Sigmoid colon (tissue), 6 donors: ENCODE measurements at regions not wholly inside any gene's neighbourhood (a gene's known extent, or its start where the extent isn't known, plus 50 kb on each side); places are given as distances from the start of the nearest gene placed in this dataset.

ENCODE experiments used
- DNase-seq: peaks from one replicate; pipeline ENCODE4 v3.0.0-alpha.2; 2019
- H3K27ac ChIP-seq, 4 donors: fragments of 200-600 bp; sonication (generic); one replicate each; pipeline ENCODE4 v1.5.1; 2016 to 2019; ENCODE audit warnings: mild to moderate bottlenecking in 1 of 4
- H3K27me3 ChIP-seq, 3 donors: fragments of 200-600 bp; sonication (generic); one replicate each; pipeline ENCODE4 v1.5.1; 2019; ENCODE audit warnings: mild to moderate bottlenecking in 1 of 3
- H3K36me3 ChIP-seq, 4 donors: fragments of 200-600 bp; sonication (generic); one replicate each; pipeline ENCODE4 v1.5.1; 2016 to 2019
- H3K4me1 ChIP-seq, 4 donors: fragments of 200-600 bp; sonication (generic); one replicate each; pipeline ENCODE4 v1.5.1; 2017 to 2019
- H3K4me3 ChIP-seq, 4 donors: fragments of 200-600 bp; sonication (generic); one replicate each; pipeline ENCODE4 v1.5.1; 2017 to 2019; ENCODE audit warnings: mild to moderate bottlenecking in 2 of 4, moderate library complexity in 1 of 4
- H3K9me3 ChIP-seq, 4 donors: fragments of 200-600 bp in 3 of 4; sonication (generic) in 3 of 4; one replicate each; pipeline versions ENCODE4 v1.5.1 to v1.6.1; 2013 to 2019
- EP300 ChIP-seq, 4 donors: sonication (generic); formaldehyde crosslinking; IDR thresholded peaks; one replicate each; pipeline ENCODE4 v1.6.1; 2017; ENCODE audit warnings: antibody characterized with exemption in 4 of 4
- POLR2A ChIP-seq, 2 donors: fragments of 450-650 bp; IDR thresholded peaks; one replicate each; pipeline ENCODE4 v1.6.1; 2016; ENCODE audit warnings: antibody characterized with exemption in 2 of 2, mild to moderate bottlenecking in 2 of 2, moderate library complexity in 2 of 2
- POLR2AphosphoS5 ChIP-seq, 4 donors: sonication (generic); formaldehyde crosslinking; IDR thresholded peaks; one replicate each; pipeline ENCODE4 v1.6.1; 2017; ENCODE audit warnings: antibody characterized with exemption in 4 of 4
- WGBS, 2 donors: extraction: QIAGEN DNeasy Blood & Tissue Kit; methylation state at CpG; one replicate each; pipeline ENCODE4 v1.1.7; 2013; 5-methylcytosine and 5-hydroxymethylcytosine counted together
- intact Hi-C: fragments of 100-400 bp; cut with DNase I; formaldehyde crosslinking; loops from one replicate; pipeline ENCODE4 v1.15.1; 2023
- TF ChIP-seq, protein P1 (sequence below), 4 experiments: fragments of 450-650 bp in 3 of 4; fragments of 200-600 bp in 1 of 4; IDR thresholded peaks; one replicate each; pipeline ENCODE4 v1.5.1; 2016 to 2019; ENCODE audit warnings: antibody characterized with exemption in 4 of 4, mild to moderate bottlenecking in 3 of 4, moderate library complexity in 2 of 4
- donor health status: healthy with polysubstance abuse.
- donor health status: healthy.

DNA sequence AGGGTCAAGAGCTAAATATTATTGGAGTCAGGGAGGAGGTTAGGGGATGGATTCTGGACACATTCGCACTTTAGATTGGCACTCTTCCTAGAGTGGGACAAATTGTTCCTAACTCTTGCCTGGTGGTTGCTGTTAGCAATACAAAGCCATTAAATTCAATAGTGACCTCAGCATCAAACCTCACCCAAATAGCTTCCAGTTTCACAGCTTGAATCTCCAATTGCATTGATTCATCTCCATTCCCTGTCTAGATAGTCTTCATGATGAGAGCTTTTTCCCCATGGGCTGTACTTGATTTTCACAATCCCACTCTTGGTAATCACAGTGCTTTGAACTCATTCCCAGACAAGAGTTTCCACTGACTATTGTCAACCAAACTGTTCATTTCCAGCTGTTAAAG lies 585.9 kb upstream of the SYT4 start:
- H3K27ac ChIP-seq = peak overlapping the region in 1 of 4 donors; percentile 8
- no peak for DNase-seq
- no peak overlapping the region for H3K4me3 ChIP-seq
- H3K27me3 ChIP-seq = no peaks in the 10 kb centered on the region
- no peaks in the 10 kb centered on the region for H3K4me1 ChIP-seq
- intact Hi-C loops = no loop called here
- no peaks in the 10 kb centered on the region for H3K9me3 ChIP-seq
- 74 to 76% methylated on average over 1 of the region's 1 CpG for WGBS, 2 donors
- no peaks in the 10 kb centered on the region for H3K36me3 ChIP-seq
- no peak for TF ChIP-seq EP300 (IDR thresholded peaks at IDR 0.05)
- peak in 3 of 4 donors; percentile 12 to 46 (median 45) for TF ChIP-seq POLR2AphosphoS5 (IDR thresholded peaks at IDR 0.05)

DNA sequence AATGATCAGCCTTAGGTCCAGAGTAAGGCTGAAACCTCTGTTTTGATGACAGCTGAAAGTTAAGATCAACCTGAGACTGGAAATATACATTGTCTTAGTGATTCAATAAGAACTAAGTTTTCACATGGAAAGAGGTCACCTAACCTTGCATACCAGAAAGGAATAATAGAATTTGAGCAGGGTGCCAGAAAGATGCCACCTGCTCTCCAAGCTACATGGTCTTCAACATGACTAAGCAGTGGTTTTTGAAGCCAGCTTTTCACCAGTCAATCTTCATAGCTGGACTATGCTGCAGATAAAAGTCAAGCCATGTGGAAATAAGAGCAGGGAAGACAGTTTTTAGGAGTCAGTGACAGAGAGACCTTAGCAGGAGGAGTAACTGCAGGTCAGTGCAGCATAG lies 589.4 kb upstream of the SYT4 start:
- Histone ChIP-seq H3K9me3 (no peaks in the 10 kb centered on the region), H3K4me1 (no peaks in the 10 kb centered on the region), H3K4me3 (no peak overlapping the region), H3K27ac (no peak overlapping the region), H3K36me3 (no peaks in the 10 kb centered on the region), H3K27me3 (no peaks in the 10 kb centered on the region)
- DNase-seq = no peak
- intact Hi-C loops = no loop called here
- no peak for TF ChIP-seq POLR2A (IDR thresholded peaks at IDR 0.05)
- TF ChIP-seq POLR2AphosphoS5 (IDR thresholded peaks at IDR 0.05) = no peak
- no peak for TF ChIP-seq EP300 (IDR thresholded peaks at IDR 0.05)
- TF ChIP-seq, protein P1, sequence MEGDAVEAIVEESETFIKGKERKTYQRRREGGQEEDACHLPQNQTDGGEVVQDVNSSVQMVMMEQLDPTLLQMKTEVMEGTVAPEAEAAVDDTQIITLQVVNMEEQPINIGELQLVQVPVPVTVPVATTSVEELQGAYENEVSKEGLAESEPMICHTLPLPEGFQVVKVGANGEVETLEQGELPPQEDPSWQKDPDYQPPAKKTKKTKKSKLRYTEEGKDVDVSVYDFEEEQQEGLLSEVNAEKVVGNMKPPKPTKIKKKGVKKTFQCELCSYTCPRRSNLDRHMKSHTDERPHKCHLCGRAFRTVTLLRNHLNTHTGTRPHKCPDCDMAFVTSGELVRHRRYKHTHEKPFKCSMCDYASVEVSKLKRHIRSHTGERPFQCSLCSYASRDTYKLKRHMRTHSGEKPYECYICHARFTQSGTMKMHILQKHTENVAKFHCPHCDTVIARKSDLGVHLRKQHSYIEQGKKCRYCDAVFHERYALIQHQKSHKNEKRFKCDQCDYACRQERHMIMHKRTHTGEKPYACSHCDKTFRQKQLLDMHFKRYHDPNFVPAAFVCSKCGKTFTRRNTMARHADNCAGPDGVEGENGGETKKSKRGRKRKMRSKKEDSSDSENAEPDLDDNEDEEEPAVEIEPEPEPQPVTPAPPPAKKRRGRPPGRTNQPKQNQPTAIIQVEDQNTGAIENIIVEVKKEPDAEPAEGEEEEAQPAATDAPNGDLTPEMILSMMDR (IDR thresholded peaks at IDR 0.05) = no peak

DNA sequence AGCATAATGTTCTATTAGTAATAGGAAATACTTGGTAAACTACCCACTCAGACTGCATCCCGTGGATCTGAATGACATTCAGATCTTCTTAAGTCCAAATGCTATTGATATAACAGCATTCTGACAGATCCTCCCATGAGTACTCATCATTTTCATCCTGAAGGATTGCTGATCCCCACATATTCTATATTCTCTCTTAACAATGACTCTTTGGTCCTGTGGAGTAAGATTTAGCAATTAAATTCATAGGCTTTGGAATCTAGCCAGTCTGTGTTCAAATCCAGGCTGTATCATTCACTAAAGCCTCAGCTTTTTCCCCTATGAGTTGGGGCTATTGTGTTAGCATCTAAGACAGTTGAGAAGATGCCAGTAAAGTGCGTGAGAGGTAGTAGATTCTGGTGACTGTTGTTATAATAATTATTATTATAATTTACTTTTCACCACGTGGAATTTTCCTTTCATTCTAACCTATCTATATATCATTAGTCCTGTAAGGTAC lies 591.3 kb upstream of the SYT4 start:
- intact Hi-C loops = no loop called here
- TF ChIP-seq, protein P1 (IDR thresholded peaks at IDR 0.05) = no peak
- no peak for TF ChIP-seq POLR2AphosphoS5 (IDR thresholded peaks at IDR 0.05)
- no peak for TF ChIP-seq EP300 (IDR thresholded peaks at IDR 0.05)
- no peak for TF ChIP-seq POLR2A (IDR thresholded peaks at IDR 0.05)
- Histone ChIP-seq H3K4me1 (no peaks in the 10 kb centered on the region), H3K27me3 (no peaks in the 10 kb centered on the region), H3K27ac (no peak overlapping the region), H3K36me3 (no peaks in the 10 kb centered on the region), H3K9me3 (no peaks in the 10 kb centered on the region), H3K4me3 (no peak overlapping the region)
- no peak for DNase-seq
- 56 to 65% methylated on average over 3 of the region's 3 CpGs for WGBS, 2 donors

DNA sequence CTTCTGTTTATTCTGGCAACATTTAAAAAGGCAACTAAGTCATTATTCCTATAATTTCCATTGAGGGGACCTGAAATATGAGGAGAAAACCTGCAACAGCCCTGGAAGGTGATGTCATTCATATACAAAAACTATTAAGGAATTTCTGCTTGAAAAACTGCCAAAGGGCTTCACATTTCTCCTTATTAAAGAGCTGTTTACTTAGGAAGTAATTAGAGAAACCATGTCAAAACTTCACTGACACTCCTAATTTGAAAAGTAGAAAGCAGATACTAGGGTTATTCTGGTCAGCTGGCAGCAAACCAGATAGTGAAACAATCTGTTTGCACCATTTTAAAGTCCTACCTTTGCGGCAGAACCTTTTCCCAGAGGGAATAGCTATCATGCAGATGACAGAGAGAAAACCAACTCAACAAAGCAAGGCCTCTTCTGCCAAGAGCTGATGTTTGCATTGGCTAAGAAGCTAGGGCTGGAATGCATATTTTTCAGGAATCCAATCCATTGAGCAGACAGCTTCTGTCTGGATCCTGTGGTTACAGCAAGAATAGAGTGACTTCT lies 592.2 kb upstream of the SYT4 start:
- Histone ChIP-seq H3K4me1 (no peaks in the 10 kb centered on the region), H3K9me3 (no peaks in the 10 kb centered on the region), H3K27me3 (no peaks in the 10 kb centered on the region), H3K27ac (peak overlapping the region in 2 of 4 donors; percentile 4 to 12), H3K4me3 (no peak overlapping the region), H3K36me3 (no peaks in the 10 kb centered on the region)
- intact Hi-C loops = no loop called here
- TF ChIP-seq POLR2AphosphoS5 (IDR thresholded peaks at IDR 0.05) = no peak
- TF ChIP-seq, protein P1 (IDR thresholded peaks at IDR 0.05) = no peak
- TF ChIP-seq POLR2A (IDR thresholded peaks at IDR 0.05) = no peak
- TF ChIP-seq EP300 (IDR thresholded peaks at IDR 0.05) = no peak
- no peak for DNase-seq
- 76 to 91% methylated on average over 1 of the region's 1 CpG for WGBS, 2 donors

DNA sequence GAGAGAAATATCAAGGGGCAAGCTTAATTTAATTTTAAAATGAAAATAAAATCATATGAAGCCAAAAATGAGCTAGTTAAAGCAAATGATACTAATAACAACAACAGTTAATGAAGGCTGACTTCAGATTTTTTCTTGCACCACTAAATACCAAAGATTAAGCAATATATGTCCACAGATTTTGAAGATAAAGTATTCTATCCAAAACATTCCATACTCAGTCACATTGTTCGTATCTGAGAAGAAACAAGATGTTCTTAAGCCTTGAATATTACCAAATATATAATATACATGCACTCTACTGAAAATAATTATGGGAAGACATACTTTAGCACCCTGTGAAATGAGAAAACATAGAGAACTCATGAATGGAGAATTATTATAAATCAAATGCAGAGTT lies 593.3 kb upstream of the SYT4 start:
- WGBS, 2 donors = 69 to 78% methylated on average over 1 of the region's 1 CpG
- no peaks in the 10 kb centered on the region for H3K27me3 ChIP-seq

More for the DNA sequence above, 593.3 kb upstream of the SYT4 start:
- Histone ChIP-seq H3K27ac (no peak overlapping the region), H3K4me1 (no peaks in the 10 kb centered on the region), H3K4me3 (no peak overlapping the region), H3K36me3 (no peaks in the 10 kb centered on the region), H3K9me3 (no peaks in the 10 kb centered on the region)
- TF ChIP-seq, protein P1 (IDR thresholded peaks at IDR 0.05) = no peak
- no peak for TF ChIP-seq POLR2A (IDR thresholded peaks at IDR 0.05)
- TF ChIP-seq EP300 (IDR thresholded peaks at IDR 0.05) = no peak
- no peak for TF ChIP-seq POLR2AphosphoS5 (IDR thresholded peaks at IDR 0.05)
- intact Hi-C loops = no loop called here
- DNase-seq = no peak
